GM23248 (cell line): ENCODE measurements at regions not wholly inside any gene's neighbourhood (a gene's known extent, or its start where the extent isn't known, plus 50 kb on each side); places are given as distances from the start of the nearest gene placed in this dataset.
A peak's percentile ranks its signal among the peaks of the same experiment; 100 is the strongest.

Experiments used
- DNase-seq: peaks from one replicate; pipeline ENCODE4 v3.0.0-alpha.2; 2015
- H2AFZ ChIP-seq: fragments of 200-600 bp; sonication (generic); 2 replicates; pipeline ENCODE4 v1.6.1; 2016; ENCODE audit warnings: antibody characterized with exemption
- H3F3A ChIP-seq: fragments of 200-600 bp; sonication (generic); 2 replicates; pipeline ENCODE4 v1.6.1; 2016; ENCODE audit warnings: mild to moderate bottlenecking, antibody characterized with exemption, mixed run types; ENCODE audit not compliant: insufficient read depth
- H3K27ac ChIP-seq: fragments of 200-600 bp; sonication (generic); 2 replicates; pipeline ENCODE4 v1.5.1; 2016; ENCODE audit warnings: mild to moderate bottlenecking
- H3K27me3 ChIP-seq: fragments of 200-600 bp; sonication (generic); replicated peaks from 2 replicates; pipeline ENCODE4 v1.6.1; 2016; ENCODE audit warnings: mild to moderate bottlenecking; ENCODE audit not compliant: insufficient read depth
- H3K36me3 ChIP-seq: fragments of 200-600 bp; sonication (generic); 2 replicates; pipeline ENCODE4 v1.6.1; 2016; ENCODE audit warnings: low read depth, mild to moderate bottlenecking
- H3K4me1 ChIP-seq: fragments of 200-600 bp; sonication (generic); 2 replicates; pipeline ENCODE4 v1.6.1; 2016; ENCODE audit warnings: mild to moderate bottlenecking; ENCODE audit not compliant: insufficient read depth
- H3K4me2 ChIP-seq: fragments of 200-600 bp; sonication (generic); one replicate; pipeline ENCODE4 v1.6.1; 2016; ENCODE audit warnings: mild to moderate bottlenecking; ENCODE audit not compliant: unreplicated experiment
- H3K4me3 ChIP-seq: fragments of 200-600 bp; sonication (generic); 2 replicates; pipeline ENCODE4 v1.5.1; 2016; ENCODE audit warnings: mild to moderate bottlenecking
- H3K79me2 ChIP-seq: fragments of 200-600 bp; sonication (generic); 2 replicates; pipeline ENCODE4 v1.6.1; 2016; ENCODE audit warnings: mild to moderate bottlenecking; ENCODE audit not compliant: insufficient read depth
- H3K9ac ChIP-seq: fragments of 200-600 bp; sonication (generic); 2 replicates; pipeline ENCODE4 v1.6.1; 2016; ENCODE audit warnings: mild to moderate bottlenecking
- H3K9me2 ChIP-seq: fragments of 200-600 bp; sonication (generic); 2 replicates; pipeline ENCODE4 v1.6.1; 2016; ENCODE audit warnings: mixed run types, mild to moderate bottlenecking, moderate library complexity; ENCODE audit not compliant: insufficient read depth
- H3K9me3 ChIP-seq: fragments of 200-600 bp; sonication (generic); one replicate; pipeline ENCODE4 v1.6.1; 2017; ENCODE audit warnings: low read depth
- H4K20me1 ChIP-seq: fragments of 200-600 bp; sonication (generic); 2 replicates; pipeline ENCODE4 v1.6.0; 2016; ENCODE audit not compliant: insufficient read depth
- EZH2 ChIP-seq: fragments of 200-600 bp; sonication (generic); IDR thresholded peaks from 2 replicates; pipeline ENCODE4 v1.6.1; 2018; ENCODE audit warnings: antibody characterized with exemption, mild to moderate bottlenecking; ENCODE audit not compliant: insufficient read depth, poor library complexity, severe bottlenecking
- EZH2phosphoT487 ChIP-seq: fragments of 200-600 bp; sonication (generic); IDR thresholded peaks from 2 replicates; pipeline ENCODE4 v1.6.1; 2018; ENCODE audit warnings: antibody characterized with exemption, moderate library complexity, mild to moderate bottlenecking, low read depth; ENCODE audit not compliant: insufficient read depth
- WGBS, 2 experiments: methylation state at CpG; one replicate each; pipeline ENCODE4 v1.1.6; 2015 to 2017; ENCODE audit warnings: low lambda C conversion rate in 2 of 2, low coverage in 1 of 2; ENCODE audit errors: missing lambda C conversion rate in 2 of 2; 5-methylcytosine and 5-hydroxymethylcytosine counted together
- in situ Hi-C: fragments of 300-500 bp; cut with MboI; formaldehyde crosslinking; loops from 2 replicates; pipeline ENCODE4 v1.15.0; 2020

DNA sequence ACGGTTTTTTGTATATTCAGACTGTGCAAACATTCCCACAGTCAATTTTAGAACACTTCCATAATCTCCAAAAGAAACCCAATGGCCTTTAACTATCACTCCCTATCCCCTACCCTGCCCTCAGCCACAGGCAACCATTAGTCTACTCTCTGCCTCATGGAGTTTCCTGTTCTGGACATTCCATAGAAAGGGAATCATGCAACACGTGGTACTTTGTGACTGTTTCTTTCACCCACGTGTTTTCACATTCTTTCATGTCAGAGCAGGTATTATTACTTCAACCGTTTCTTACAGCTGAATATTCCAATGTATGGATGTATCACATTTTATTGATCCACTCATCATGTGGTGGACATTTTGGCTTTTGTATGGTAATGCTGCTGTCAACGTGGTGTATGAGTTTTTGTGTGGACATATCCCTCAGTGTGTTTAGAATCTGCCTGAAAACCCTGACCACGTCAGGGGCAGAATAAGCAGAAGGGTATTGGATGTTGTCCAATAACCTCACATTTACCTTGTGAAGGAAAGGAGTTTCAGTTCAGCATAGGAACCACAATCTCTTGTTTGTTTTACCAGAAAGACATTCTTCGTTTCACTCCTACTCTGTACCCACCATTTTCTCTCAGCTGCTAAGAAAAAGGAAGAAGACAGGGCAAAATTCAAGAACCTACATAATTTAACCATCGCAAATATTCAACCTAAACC lies 107.5 kb upstream of the DYRK2 start:
- Histone ChIP-seq H3K4me1 (peaks cover 14% of the 10 kb centered on the region; the same call in 1 of the 2 replicates), H3K4me2 (no peak overlapping the region), H3K79me2 (no peaks in the 10 kb centered on the region), H3K36me3 (no peaks in the 10 kb centered on the region), H3K27me3 (no peaks in the 10 kb centered on the region), H3K9me3 (no peaks in the 10 kb centered on the region), H4K20me1 (no peaks in the 10 kb centered on the region), H3K4me3 (no peak overlapping the region), H3K27ac (no peak overlapping the region), H3F3A (no peaks in the 10 kb centered on the region), H2AFZ (no peak overlapping the region), H3K9me2 (no peaks in the 10 kb centered on the region; the same call in 1 of the 2 replicates), H3K9ac (no peak overlapping the region)
- in situ Hi-C loops = no loop called here
- DNase-seq = peak; percentile 31
- TF ChIP-seq EZH2 (no peak), EZH2phosphoT487 (no peak)
- 69% methylated on average over 8 of the region's 8 CpGs for WGBS, 2 experiments

DNA sequence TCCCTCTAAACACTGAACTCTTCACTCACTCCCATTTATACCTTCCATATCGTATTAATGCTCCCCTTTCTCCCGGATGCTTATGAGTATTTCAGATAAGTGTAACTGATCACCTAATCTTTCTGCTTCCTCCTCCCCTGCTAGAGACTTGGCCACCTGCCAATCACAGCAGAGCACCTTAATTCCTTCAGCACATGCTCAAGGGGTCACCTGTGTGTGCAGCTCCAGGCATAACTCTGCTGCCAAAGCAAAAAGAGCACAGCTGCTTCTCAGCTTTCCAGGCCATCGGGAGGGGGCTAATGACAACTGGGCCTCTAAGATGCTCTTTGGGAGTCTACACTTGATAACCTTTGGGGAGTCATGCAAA lies 106.9 kb upstream of the DYRK2 start:
- in situ Hi-C loops = no loop called here
- no peak overlapping the region for H3K4me2 ChIP-seq
- H3K9me3 ChIP-seq = no peaks in the 10 kb centered on the region
- TF ChIP-seq EZH2 = no peak
- TF ChIP-seq EZH2phosphoT487 = no peak
- H3F3A ChIP-seq = no peaks in the 10 kb centered on the region
- H3K9me2 ChIP-seq = no peaks in the 10 kb centered on the region; the same call in 1 of the 2 replicates
- 74 to 79% methylated on average over 3 of the region's 3 CpGs for WGBS, 2 experiments
- no peaks in the 10 kb centered on the region for H4K20me1 ChIP-seq
- H3K4me1 ChIP-seq = peaks cover 14% of the 10 kb centered on the region; the same call in 1 of the 2 replicates
- H3K4me3 ChIP-seq = no peak overlapping the region
- no peak overlapping the region for H3K9ac ChIP-seq
- DNase-seq = no peak
- H3K27me3 ChIP-seq = no peaks in the 10 kb centered on the region
- H3K36me3 ChIP-seq = no peaks in the 10 kb centered on the region
- H2AFZ ChIP-seq = no peak overlapping the region
- H3K27ac ChIP-seq = no peak overlapping the region
- H3K79me2 ChIP-seq = no peaks in the 10 kb centered on the region

DNA sequence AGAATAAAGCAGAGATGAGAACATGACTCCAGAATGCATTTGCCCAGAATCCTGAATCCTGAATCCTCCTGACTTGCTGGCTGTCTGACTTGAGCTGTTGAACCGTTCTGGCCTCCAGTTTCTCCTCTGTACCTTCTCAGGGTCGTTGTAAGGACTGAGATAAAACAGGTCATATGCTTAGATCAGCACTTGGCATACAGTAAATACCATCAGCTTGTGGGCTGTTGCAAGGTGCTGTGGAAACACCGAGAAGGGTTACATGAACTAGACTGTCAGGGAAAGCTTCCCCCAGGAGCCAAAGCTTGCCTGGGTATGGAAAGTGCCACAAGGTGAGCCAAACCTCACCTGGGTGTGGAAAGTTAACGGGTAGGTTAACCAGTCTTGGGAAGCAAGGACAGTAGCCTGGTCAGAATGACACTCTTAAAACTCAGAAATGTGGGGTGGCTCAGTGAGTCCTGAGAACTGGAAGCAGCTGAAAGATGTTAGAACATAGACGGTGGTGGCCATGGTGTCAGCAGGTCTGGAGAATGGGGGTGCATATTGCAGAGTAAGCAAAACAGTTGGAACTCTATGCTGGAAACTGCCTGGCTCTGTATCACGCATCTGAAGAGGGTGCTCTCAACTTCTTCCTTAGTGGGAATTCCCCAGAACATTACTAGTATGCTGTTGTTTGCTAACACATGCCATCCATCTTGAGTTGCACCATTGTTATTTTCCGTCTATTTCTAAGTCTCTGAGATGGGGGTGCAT lies 105.3 kb upstream of the DYRK2 start:
- Histone ChIP-seq H3K4me1 (peaks cover 14% of the 10 kb centered on the region; the same call in 1 of the 2 replicates), H4K20me1 (no peaks in the 10 kb centered on the region), H2AFZ (no peak overlapping the region), H3K4me3 (no peak overlapping the region), H3K9ac (no peak overlapping the region), H3K9me2 (no peaks in the 10 kb centered on the region; the same call in 1 of the 2 replicates), H3K27me3 (no peaks in the 10 kb centered on the region), H3F3A (no peaks in the 10 kb centered on the region), H3K4me2 (no peak overlapping the region), H3K36me3 (no peaks in the 10 kb centered on the region), H3K79me2 (no peaks in the 10 kb centered on the region), H3K9me3 (no peaks in the 10 kb centered on the region), H3K27ac (no peak overlapping the region)
- DNase-seq = no peak
- 59 to 60% methylated on average over 7 of the region's 7 CpGs for WGBS, 2 experiments
- TF ChIP-seq EZH2phosphoT487 = no peak
- TF ChIP-seq EZH2 = no peak
- in situ Hi-C loops = no loop called here

DNA sequence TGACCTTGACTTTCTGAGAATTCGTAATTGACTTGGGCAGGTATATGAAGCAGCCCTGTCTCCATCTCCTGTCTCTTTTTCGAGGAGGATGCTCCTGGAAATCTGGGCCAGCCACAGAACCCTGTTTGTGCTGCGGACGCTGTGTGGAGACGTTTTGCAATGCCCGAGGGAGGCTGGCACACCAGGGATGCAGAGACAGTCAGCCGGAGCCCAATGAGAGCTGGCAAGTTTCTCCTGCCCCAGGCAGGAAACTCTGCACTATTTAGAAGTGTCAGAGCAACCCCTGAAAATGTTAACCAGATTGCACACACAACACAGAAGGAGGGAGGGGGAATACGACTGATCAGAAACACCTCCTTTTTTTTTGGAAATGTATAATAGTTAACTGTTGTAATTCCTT lies 103.2 kb upstream of the DYRK2 start:
- 42 to 44% methylated on average over 8 of the region's 8 CpGs for WGBS, 2 experiments
- peaks cover 7% of the 10 kb centered on the region; the same call in 1 of the 2 replicates for H3K4me1 ChIP-seq
- no peak overlapping the region for H2AFZ ChIP-seq
- H3K4me3 ChIP-seq = no peak overlapping the region
- no peaks in the 10 kb centered on the region for H3K9me3 ChIP-seq
- H3F3A ChIP-seq = no peaks in the 10 kb centered on the region
- no peaks in the 10 kb centered on the region; the same call in 1 of the 2 replicates for H3K9me2 ChIP-seq
- no peak overlapping the region for H3K4me2 ChIP-seq
- H3K27ac ChIP-seq = no peak overlapping the region
- H3K79me2 ChIP-seq = no peaks in the 10 kb centered on the region
- TF ChIP-seq EZH2 (no peak), EZH2phosphoT487 (no peak)
- in situ Hi-C loops = no loop called here
- no peaks in the 10 kb centered on the region for H3K27me3 ChIP-seq
- H4K20me1 ChIP-seq = no peaks in the 10 kb centered on the region
- H3K36me3 ChIP-seq = no peaks in the 10 kb centered on the region
- peak; percentile 10 for DNase-seq
- no peak overlapping the region for H3K9ac ChIP-seq
